IMR-90 (cell line): ENCODE measurements at regions not wholly inside any gene's neighbourhood (a gene's known extent, or its start where the extent isn't known, plus 50 kb on each side); places are given as distances from the start of the nearest gene placed in this dataset.

Experiments used
- ATAC-seq: fragments of 200-7000 bp; cut with Tn5 transposase; 2 replicates; pipeline ENCODE4 v1.9.1; 2020; ENCODE audit warnings: low read depth, mild to moderate bottlenecking, moderate library complexity
- BruUV-seq: library from RNA; stranded (reverse); fragments of 400-500 nt; replicated peaks from 2 replicates; lab custom pipeline; 2021; lab: Mats Ljungman, UMichigan
- CTCF ChIA-PET: fragments of 300-600 bp; formaldehyde crosslinking; extraction: SDS; loops from one replicate; lab custom pipeline; 2021; ENCODE audit warnings: antibody characterized with exemption; lab: Yijun Ruan, JAX
- POLR2A ChIA-PET: fragments of 300-600 bp; sonication (Branson Sonifier 250); formaldehyde crosslinking; loops from one replicate; lab custom pipeline; 2022; ENCODE audit warnings: antibody characterized with exemption; ENCODE audit not compliant: unreplicated experiment; lab: Charles Lee
- DNase-seq: peaks from one replicate; pipeline ENCODE4 v3.0.0; 2013
- H2AFZ ChIP-seq: replicated peaks from 2 replicates; pipeline ENCODE3; 2013; ENCODE audit warnings: low read length, mild to moderate bottlenecking; ENCODE audit not compliant: poor library complexity
- H2AK5ac ChIP-seq: 2 replicates; pipeline ENCODE4 v1.6.1; 2013; ENCODE audit warnings: low read depth, low read length, inconsistent platforms
- H2AK9ac ChIP-seq: replicated peaks from 2 replicates; pipeline ENCODE3; 2013; ENCODE audit warnings: mild to moderate bottlenecking, low read depth, low read length, moderate library complexity; ENCODE audit not compliant: poor library complexity
- H2BK120ac ChIP-seq: 2 replicates; pipeline ENCODE4 v1.6.1; 2013; ENCODE audit warnings: low read depth, low read length, inconsistent platforms
- H2BK15ac ChIP-seq: 3 replicates; pipeline ENCODE4 v1.6.1; 2013; ENCODE audit warnings: low read depth, low read length, inconsistent platforms
- H2BK20ac ChIP-seq: 2 replicates; pipeline ENCODE4 v1.6.1; 2013; ENCODE audit warnings: low read depth, mild to moderate bottlenecking, inconsistent platforms, low read length, moderate library complexity
- H2BK5ac ChIP-seq: 2 replicates; pipeline ENCODE4 v1.6.1; 2013; ENCODE audit warnings: mild to moderate bottlenecking, low read depth, low read length, inconsistent platforms; ENCODE audit not compliant: poor library complexity, severe bottlenecking
- H3K14ac ChIP-seq: replicated peaks from 2 replicates; pipeline ENCODE4 v1.6.1; 2013; ENCODE audit warnings: low read depth, low read length, inconsistent platforms
- H3K18ac ChIP-seq: 2 replicates; pipeline ENCODE4 v1.6.1; 2013; ENCODE audit warnings: low read depth, low read length, control low read depth
- H3K23ac ChIP-seq: 2 replicates; pipeline ENCODE4 v1.6.1; 2013; ENCODE audit warnings: low read depth, low read length, inconsistent platforms
- H3K27ac ChIP-seq: 2 replicates; pipeline ENCODE4 v1.5.1; 2013; ENCODE audit warnings: mild to moderate bottlenecking, control low read depth, low read length; ENCODE audit not compliant: insufficient read depth
- H3K27me3 ChIP-seq: 2 replicates; pipeline ENCODE4 v1.6.1; 2013; ENCODE audit warnings: low read length; ENCODE audit not compliant: control insufficient read depth, insufficient read depth
- H3K36me3 ChIP-seq: 2 replicates; pipeline ENCODE4 v1.6.1; 2013; ENCODE audit warnings: low read length, mixed read lengths; ENCODE audit not compliant: control insufficient read depth, insufficient read depth
- H3K4ac ChIP-seq: 2 replicates; pipeline ENCODE4 v1.6.1; 2013; ENCODE audit warnings: low read depth, low read length, inconsistent platforms
- H3K4me1 ChIP-seq: 2 replicates; pipeline ENCODE4 v1.6.1; 2013; ENCODE audit warnings: low read length, mixed read lengths; ENCODE audit not compliant: control insufficient read depth, insufficient read depth
- H3K4me2 ChIP-seq: 2 replicates; pipeline ENCODE4 v1.6.1; 2013; ENCODE audit warnings: low read depth, mild to moderate bottlenecking, control low read depth, low read length, moderate library complexity
- H3K4me3 ChIP-seq: 2 replicates; pipeline ENCODE4 v1.5.1; 2013; ENCODE audit warnings: low read depth, mild to moderate bottlenecking, control low read depth, low read length, moderate library complexity; ENCODE audit not compliant: insufficient read depth
- H3K56ac ChIP-seq: 2 replicates; pipeline ENCODE4 v1.6.1; 2013; ENCODE audit warnings: low read length, inconsistent platforms; ENCODE audit not compliant: insufficient read depth; ENCODE audit errors: extremely low read depth
- H3K79me1 ChIP-seq, 2 experiments: 2 replicates each; pipeline ENCODE4 v1.6.1; 2013; ENCODE audit warnings: low read length in 2 of 2, inconsistent platforms in 1 of 2, low read depth in 1 of 2
- H3K9ac ChIP-seq: 2 replicates; pipeline ENCODE4 v1.6.1; 2013; ENCODE audit warnings: low read depth, low read length, control low read depth
- H3K9me1 ChIP-seq: 2 replicates; pipeline ENCODE4 v1.6.1; 2013; ENCODE audit warnings: low read length, inconsistent platforms; ENCODE audit not compliant: insufficient read depth
- H3K9me3 ChIP-seq: 2 replicates; pipeline ENCODE4 v1.6.1; 2013; ENCODE audit warnings: low read length; ENCODE audit not compliant: control insufficient read depth, insufficient read depth
- H4K20me1 ChIP-seq: 2 replicates; pipeline ENCODE4 v1.6.1; 2013; ENCODE audit warnings: low read length, inconsistent platforms; ENCODE audit not compliant: insufficient read depth
- H4K5ac ChIP-seq: 2 replicates; pipeline ENCODE4 v1.6.1; 2013; ENCODE audit warnings: mild to moderate bottlenecking, low read depth, low read length, control low read depth
- H4K8ac ChIP-seq, 2 experiments: 2 replicates each; pipeline ENCODE4 v1.6.1; 2013; ENCODE audit warnings: low read depth in 2 of 2, low read length in 2 of 2, control low read depth in 1 of 2, inconsistent platforms in 1 of 2
- H4K91ac ChIP-seq: 2 replicates; pipeline ENCODE4 v1.6.1; 2013; ENCODE audit warnings: low read depth, low read length, inconsistent platforms; ENCODE audit not compliant: insufficient read depth
- BHLHE40 ChIP-seq: fragments of 150-350 bp; IDR thresholded peaks from 2 replicates; pipeline ENCODE4 v1.6.1; 2016; ENCODE audit warnings: mild to moderate bottlenecking, low read depth, low read length
- CEBPB ChIP-seq: IDR thresholded peaks from 2 replicates; pipeline ENCODE4 v1.6.1; 2012; ENCODE audit warnings: low read depth, low read length, improper control_type of control experiment
- CHD1 ChIP-seq: IDR thresholded peaks from 2 replicates; pipeline ENCODE4 v1.6.1; 2012; ENCODE audit warnings: low read depth, low read length, improper control_type of control experiment
- CTCF ChIP-seq: conservative IDR thresholded peaks from 2 replicates; pipeline ENCODE4 v1.5.1; 2012; ENCODE audit warnings: mild to moderate bottlenecking, low read depth, low read length, improper control_type of control experiment
- ELK1 ChIP-seq: fragments of 150-350 bp; IDR thresholded peaks from 2 replicates; pipeline ENCODE4 v1.6.1; 2016; ENCODE audit warnings: low read depth, mild to moderate bottlenecking, low read length, moderate library complexity, borderline replicate concordance
- MAFK ChIP-seq: IDR thresholded peaks from 2 replicates; pipeline ENCODE4 v1.6.1; 2012; ENCODE audit warnings: low read depth, low read length, improper control_type of control experiment
- MAZ ChIP-seq: IDR thresholded peaks from 2 replicates; pipeline ENCODE4 v1.6.1; 2012; ENCODE audit warnings: low read depth, mild to moderate bottlenecking, low read length, improper control_type of control experiment, moderate library complexity, borderline replicate concordance
- POLR2A ChIP-seq: IDR thresholded peaks from 2 replicates; pipeline ENCODE4 v1.6.1; 2012; ENCODE audit warnings: mild to moderate bottlenecking, low read depth, low read length
- RAD21 ChIP-seq: IDR thresholded peaks from 2 replicates; pipeline ENCODE4 v1.6.1; 2012; ENCODE audit warnings: low read length, improper control_type of control experiment
- RFX5 ChIP-seq: IDR thresholded peaks from 2 replicates; pipeline ENCODE4 v1.8.0; 2012; ENCODE audit warnings: low read depth, mild to moderate bottlenecking, low read length, moderate library complexity
- SMC3 ChIP-seq: fragments of 150-350 bp; IDR thresholded peaks from 2 replicates; pipeline ENCODE4 v1.6.1; 2016; ENCODE audit warnings: low read depth, mild to moderate bottlenecking, antibody characterized with exemption, low read length, moderate library complexity
- WGBS, 2 experiments: methylation state at CpG; one replicate each; pipeline versions ENCODE4 v1.1.5 to v1.1.7; 2013; ENCODE audit warnings: missing lambda C conversion rate in 2 of 2; ENCODE audit not compliant: insufficient read length in 1 of 2; ENCODE audit errors: extremely low coverage in 2 of 2; 5-methylcytosine and 5-hydroxymethylcytosine counted together
- dilution Hi-C: fragments of 300-500 bp; cut with HindIII; formaldehyde crosslinking; loops from one replicate; pipeline ENCODE4 v1.14.3; 2018; ENCODE audit warnings: low sequenced_read_pairs; ENCODE audit not compliant: unreplicated experiment
- in situ Hi-C: fragments of 300-500 bp; cut with MboI; formaldehyde crosslinking; loops from 3 replicates; pipeline ENCODE4 v1.14.3; 2019; ENCODE audit warnings: low sequenced_read_pairs, inconsistent platforms, mixed read lengths
- intact Hi-C: fragments of 100-400 bp; cut with micrococcal nuclease; formaldehyde crosslinking; loops from 2 replicates; pipeline ENCODE4 v1.10.0; 2022

GRCh38 chr14:83300476-83301064 lies 1766.9 kb upstream of the SEL1L start:
- Histone ChIP-seq H3K4ac (no peak overlapping the region), H4K5ac (no peak overlapping the region), H2AK9ac (no peak overlapping the region), H2BK5ac (no peak overlapping the region), H3K23ac (no peak overlapping the region), H4K20me1 (no peaks in the 10 kb centered on the region), H3K4me1 (no peaks in the 10 kb centered on the region), H3K18ac (no peak overlapping the region), H3K56ac (no peak overlapping the region), H2BK15ac (no peak overlapping the region), H2BK120ac (no peak overlapping the region), H2AFZ (no peak overlapping the region), H3K36me3 (no peaks in the 10 kb centered on the region), H3K4me2 (no peak overlapping the region), H3K9me3 (no peaks in the 10 kb centered on the region), H3K27me3 (no peaks in the 10 kb centered on the region), H3K27ac (no peak overlapping the region), H3K9ac (no peak overlapping the region), H3K14ac (no peak overlapping the region), H3K9me1 (no peaks in the 10 kb centered on the region), H4K8ac (no peak overlapping the region), H2BK20ac (no peak overlapping the region), H3K79me1 (no peaks in the 10 kb centered on the region), H2AK5ac (no peak overlapping the region), H4K91ac (no peak overlapping the region), H3K4me3 (no peak overlapping the region)
- dilution Hi-C loops (no loop called here), in situ Hi-C loops (loop anchor here (10.0 kb wide), 1 partner anchor 164 kb away; no protein-coding TSS in a partner anchor), intact Hi-C loops (loop anchor here (1.0 to 10.0 kb wide), 5 partner anchors 163 to 1894 kb away; no protein-coding TSS in a partner anchor)
- POLR2A ChIA-PET = interaction anchor here (0.7 kb wide), 1 partner anchor 18 kb away, joined by 4 read pairs; no protein-coding TSS in a partner anchor
- no peak for TF ChIP-seq MAZ
- TF ChIP-seq RFX5 = no peak
- peak; percentile 94 for TF ChIP-seq CTCF
- no peak for TF ChIP-seq BHLHE40
- no peak for TF ChIP-seq MAFK
- TF ChIP-seq POLR2A = 0 out of 2 replicates have a peak, but pooled peaks have one; percentile 36
- no peak for TF ChIP-seq CEBPB
- TF ChIP-seq RAD21 = peak; percentile 95
- no peak for TF ChIP-seq CHD1
- no peak for TF ChIP-seq ELK1
- TF ChIP-seq SMC3 = peak; percentile 87
- CTCF ChIA-PET = interaction anchor here (0.5 to 1.5 kb wide), 14 partner anchors 11 to 1663 kb away, joined by 3 to 5 read pairs (median 3); no protein-coding TSS in a partner anchor
- WGBS, 2 experiments = no CpG with 5 or more reads among the region's 1 CpG
- DNase-seq (peak; percentile 52), ATAC-seq (peak; percentile 81)
- no TSS peak for BruUV-seq
